ENCODE measurements at regions not wholly inside any gene's neighbourhood (a gene's known extent, or its start where the extent isn't known, plus 50 kb on each side); places are given as distances from the start of the nearest gene placed in this dataset.

DNA sequence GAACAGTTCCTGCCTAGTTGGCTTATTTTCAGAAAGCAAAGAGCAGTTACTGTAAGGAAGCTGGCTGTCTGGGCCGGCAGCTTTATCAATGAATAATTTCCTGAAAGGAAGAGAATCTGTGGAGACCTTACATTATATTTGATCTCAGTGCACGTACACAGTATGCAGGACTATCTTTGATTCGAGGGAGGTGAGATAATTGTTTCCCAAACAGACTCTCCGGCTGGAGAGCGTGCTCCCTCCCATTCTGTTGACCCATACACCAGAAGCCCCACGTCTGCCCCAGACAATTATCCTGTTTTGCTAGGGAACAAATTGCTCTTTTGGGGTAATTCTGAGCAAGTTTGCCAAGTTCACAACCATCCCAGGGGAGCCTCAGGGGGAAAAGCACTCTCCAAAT is 1115.0 kb downstream of the VRK1 start:
- CTCF ChIA-PET = no interaction called here
- Histone ChIP-seq H3K27me3 (ENCODE audit: insufficient read depth) (no peaks in the 10 kb centered on the region), H4K20me1 (ENCODE audit: insufficient read depth) (no peaks in the 10 kb centered on the region), H3K79me2 (ENCODE audit: insufficient read depth) (no peaks in the 10 kb centered on the region), H3K9ac (no peak overlapping the region), H3K9me2 (no peaks in the 10 kb centered on the region), H3F3A (replicated peaks; ENCODE audit: insufficient read depth) (no peaks in the 10 kb centered on the region), H3K4me1 (ENCODE audit: control insufficient read depth in 1 of 2, insufficient read depth in 2 of 2, low read depth in 1 of 2, low read length in 1 of 2) (no peaks in the 10 kb centered on the region), H3K27ac (ENCODE audit: low read depth in 2 of 2, low read length in 1 of 2) (no peak overlapping the region), H3K4me2 (no peak overlapping the region), H3K9me3 (no peaks in the 10 kb centered on the region), H2AFZ (ENCODE audit: low read depth) (no peak overlapping the region), H3K36me3 (replicated peaks in 1 of 2; ENCODE audit: control insufficient read depth in 1 of 2, insufficient read depth in 2 of 2, low read length in 1 of 2) (no peaks in the 10 kb centered on the region), H3K4me3 (ENCODE audit: low read depth in 2 of 2, low read length in 1 of 2) (no peak overlapping the region)
- TF ChIP-seq, protein P1, sequence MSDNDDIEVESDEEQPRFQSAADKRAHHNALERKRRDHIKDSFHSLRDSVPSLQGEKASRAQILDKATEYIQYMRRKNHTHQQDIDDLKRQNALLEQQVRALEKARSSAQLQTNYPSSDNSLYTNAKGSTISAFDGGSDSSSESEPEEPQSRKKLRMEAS (IDR thresholded peaks at IDR 0.05; ENCODE audit: low read depth) = no peak
- TF ChIP-seq NRF1 (IDR thresholded peaks at IDR 0.05; ENCODE audit: low read depth, low read length) (no peak), RXRA (IDR thresholded peaks at IDR 0.05; ENCODE audit: borderline replicate concordance, low read depth) (no peak), YY1 (IDR thresholded peaks at IDR 0.05; ENCODE audit: low read depth) (no peak), REST (IDR thresholded peaks at IDR 0.05; ENCODE audit: low read depth, low read length) (no peak)
- TF ChIP-seq, protein P2, sequence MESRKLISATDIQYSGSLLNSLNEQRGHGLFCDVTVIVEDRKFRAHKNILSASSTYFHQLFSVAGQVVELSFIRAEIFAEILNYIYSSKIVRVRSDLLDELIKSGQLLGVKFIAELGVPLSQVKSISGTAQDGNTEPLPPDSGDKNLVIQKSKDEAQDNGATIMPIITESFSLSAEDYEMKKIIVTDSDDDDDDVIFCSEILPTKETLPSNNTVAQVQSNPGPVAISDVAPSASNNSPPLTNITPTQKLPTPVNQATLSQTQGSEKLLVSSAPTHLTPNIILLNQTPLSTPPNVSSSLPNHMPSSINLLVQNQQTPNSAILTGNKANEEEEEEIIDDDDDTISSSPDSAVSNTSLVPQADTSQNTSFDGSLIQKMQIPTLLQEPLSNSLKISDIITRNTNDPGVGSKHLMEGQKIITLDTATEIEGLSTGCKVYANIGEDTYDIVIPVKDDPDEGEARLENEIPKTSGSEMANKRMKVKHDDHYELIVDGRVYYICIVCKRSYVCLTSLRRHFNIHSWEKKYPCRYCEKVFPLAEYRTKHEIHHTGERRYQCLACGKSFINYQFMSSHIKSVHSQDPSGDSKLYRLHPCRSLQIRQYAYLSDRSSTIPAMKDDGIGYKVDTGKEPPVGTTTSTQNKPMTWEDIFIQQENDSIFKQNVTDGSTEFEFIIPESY (IDR thresholded peaks at IDR 0.05; ENCODE audit: borderline replicate concordance, low read depth) = no peak
- WGBS (ENCODE audit: low lambda C conversion rate) = 0% methylated on average over 6 of the region's 6 CpGs
- POLR2A ChIA-PET = no interaction called here
- no peak for DNase-seq

DNA sequence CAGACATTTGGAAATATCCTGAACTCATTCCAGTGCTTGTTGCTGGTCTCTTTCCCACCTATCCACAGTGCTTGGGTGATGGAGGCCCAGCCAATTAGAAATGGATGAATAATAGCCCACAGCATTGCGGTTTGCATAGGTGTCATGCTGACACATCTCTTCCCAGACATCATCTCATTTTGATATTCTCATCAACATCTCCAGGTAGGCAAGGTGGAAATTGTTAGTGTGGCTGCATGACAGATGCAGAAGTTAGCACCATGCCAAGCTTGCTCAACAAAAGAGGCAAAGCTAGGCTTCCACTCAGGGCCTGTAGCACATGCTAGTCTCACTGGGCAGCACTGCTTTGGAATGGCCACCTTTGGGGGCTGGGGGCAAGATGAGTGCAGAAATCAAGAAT is 1118.9 kb downstream of the VRK1 start:
- POLR2A ChIA-PET = no interaction called here
- Histone ChIP-seq H3K4me3 (ENCODE audit: low read depth in 2 of 2, low read length in 1 of 2) (no peak overlapping the region), H3K4me1 (ENCODE audit: control insufficient read depth in 1 of 2, insufficient read depth in 2 of 2, low read depth in 1 of 2, low read length in 1 of 2) (no peaks in the 10 kb centered on the region), H3K9ac (no peak overlapping the region), H4K20me1 (ENCODE audit: insufficient read depth) (no peaks in the 10 kb centered on the region), H3K36me3 (replicated peaks in 1 of 2; ENCODE audit: control insufficient read depth in 1 of 2, insufficient read depth in 2 of 2, low read length in 1 of 2) (no peaks in the 10 kb centered on the region), H3K27ac (ENCODE audit: low read depth in 2 of 2, low read length in 1 of 2) (no peak overlapping the region), H3K9me2 (no peaks in the 10 kb centered on the region), H3F3A (replicated peaks; ENCODE audit: insufficient read depth) (no peaks in the 10 kb centered on the region), H3K9me3 (no peaks in the 10 kb centered on the region), H3K4me2 (no peak overlapping the region), H3K79me2 (ENCODE audit: insufficient read depth) (no peaks in the 10 kb centered on the region), H2AFZ (ENCODE audit: low read depth) (no peak overlapping the region), H3K27me3 (ENCODE audit: insufficient read depth) (no peaks in the 10 kb centered on the region)
- CTCF ChIA-PET = no interaction called here
- DNase-seq = no peak
- WGBS (ENCODE audit: low lambda C conversion rate) = 0% methylated on average over 1 of the region's 1 CpG
- no peak for TF ChIP-seq RFX5 (IDR thresholded peaks at IDR 0.05; ENCODE audit: low read length)
- no peak for TF ChIP-seq NRF1 (IDR thresholded peaks at IDR 0.05; ENCODE audit: low read depth, low read length)
- no peak for TF ChIP-seq POLR2AphosphoS5 (IDR thresholded peaks at IDR 0.05; ENCODE audit: low read depth, low read length)
- no peak for TF ChIP-seq PBX3 (IDR thresholded peaks at IDR 0.05)
- no peak for TF ChIP-seq RXRA (IDR thresholded peaks at IDR 0.05; ENCODE audit: borderline replicate concordance, low read depth)
- no peak for TF ChIP-seq EZH2phosphoT487 (IDR thresholded peaks at IDR 0.05; ENCODE audit: borderline replicate concordance, low read depth)
- TF ChIP-seq GABPA (IDR thresholded peaks at IDR 0.05; ENCODE audit: low read depth) = no peak
- no peak for TF ChIP-seq TEAD4 (IDR thresholded peaks at IDR 0.05; ENCODE audit: borderline replicate concordance, insufficient read depth)
- TF ChIP-seq SMC3 (IDR thresholded peaks at IDR 0.05; ENCODE audit: low read depth, low read length) = no peak
- TF ChIP-seq GATA2 (CRISPR knock-in tag; IDR thresholded peaks at IDR 0.05) = no peak
- TF ChIP-seq JUND (IDR thresholded peaks at IDR 0.05) = no peak
- no peak for TF ChIP-seq EP300 (IDR thresholded peaks at IDR 0.05; ENCODE audit: borderline replicate concordance in 1 of 2, low read depth in 1 of 2, low read length in 1 of 2)
- TF ChIP-seq, protein P3, sequence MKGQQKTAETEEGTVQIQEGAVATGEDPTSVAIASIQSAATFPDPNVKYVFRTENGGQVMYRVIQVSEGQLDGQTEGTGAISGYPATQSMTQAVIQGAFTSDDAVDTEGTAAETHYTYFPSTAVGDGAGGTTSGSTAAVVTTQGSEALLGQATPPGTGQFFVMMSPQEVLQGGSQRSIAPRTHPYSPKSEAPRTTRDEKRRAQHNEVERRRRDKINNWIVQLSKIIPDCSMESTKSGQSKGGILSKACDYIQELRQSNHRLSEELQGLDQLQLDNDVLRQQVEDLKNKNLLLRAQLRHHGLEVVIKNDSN (IDR thresholded peaks at IDR 0.05; ENCODE audit: borderline replicate concordance, low read depth) = no peak
- TF ChIP-seq TAF1 (IDR thresholded peaks at IDR 0.05; ENCODE audit: borderline replicate concordance, low read depth, low read length) = no peak
- TF ChIP-seq RCOR1 (IDR thresholded peaks at IDR 0.05; ENCODE audit: low read length) = no peak
- TF ChIP-seq MXI1 (IDR thresholded peaks at IDR 0.05; ENCODE audit: low read depth, low read length) = no peak
- no peak for TF ChIP-seq MEF2A (IDR thresholded peaks at IDR 0.05; ENCODE audit: borderline replicate concordance, low read depth)
- no peak for TF ChIP-seq SIN3A (IDR thresholded peaks at IDR 0.05; ENCODE audit: borderline replicate concordance, low read depth, low read length)
- no peak for TF ChIP-seq TCF12 (IDR thresholded peaks at IDR 0.05)

All from SK-N-SH (cell line).